GM19239 (cell line): ENCODE measurements at regions not wholly inside any gene's neighbourhood (a gene's known extent, or its start where the extent isn't known, plus 50 kb on each side); places are given as distances from the start of the nearest gene placed in this dataset.

Source experiments
- DNase-seq: peaks from one replicate; pipeline ENCODE4 v3.0.0; 2011; ENCODE audit warnings: low spot score; ENCODE audit not compliant: insufficient read length
- FAIRE-seq: peaks from 2 replicates; lab custom pipeline; 2011; peaks lifted over from hg19 to GRCh38; lab: Jason Lieb, UNC

GRCh38 chr2:57523304-57523703, 523.3 kb upstream of the VRK2 start:
- FAIRE-seq = no peak
- DNase-seq = no peak

GRCh38 chr2:57527685-57528084, 518.9 kb upstream of the VRK2 start:
- no peak for FAIRE-seq
- DNase-seq = no peak

- FAIRE-seq (no peak), DNase-seq (no peak)
These were observed 518.1 kb upstream of the VRK2 start for GRCh38 chr2:57528499-57528898.

- no peak for FAIRE-seq
These were observed 512.2 kb upstream of the VRK2 start for GRCh38 chr2:57534358-57534757.

GRCh38 chr2:57536535-57537231, 509.9 kb upstream of the VRK2 start:
- FAIRE-seq (no peak), DNase-seq (no peak)

More at GRCh38 chr2:57534358-57534757, 512.2 kb upstream of the VRK2 start:
- no peak for DNase-seq

- no peak for DNase-seq
- FAIRE-seq = no peak
These were observed 506.8 kb upstream of the VRK2 start for GRCh38 chr2:57539761-57540160.

- DNase-seq (no peak), FAIRE-seq (no peak)
These were observed 504.5 kb upstream of the VRK2 start for GRCh38 chr2:57542081-57542480.

- DNase-seq (no peak), FAIRE-seq (no peak)
These were observed 503.4 kb upstream of the VRK2 start for GRCh38 chr2:57543211-57543610.

- DNase-seq = no peak
- no peak for FAIRE-seq
These were observed 502.0 kb upstream of the VRK2 start for GRCh38 chr2:57544624-57545023.

- DNase-seq = no peak
- FAIRE-seq = no peak
These were observed 500.1 kb upstream of the VRK2 start for GRCh38 chr2:57546478-57546877.

GRCh38 chr2:57549642-57550102, 496.9 kb upstream of the VRK2 start:
- peak; percentile 0 for DNase-seq
- FAIRE-seq = no peak

- DNase-seq (no peak), FAIRE-seq (no peak)
These were observed 495.7 kb upstream of the VRK2 start for GRCh38 chr2:57550912-57551311.

GRCh38 chr2:57552885-57553284, 493.7 kb upstream of the VRK2 start:
- no peak for DNase-seq
- no peak for FAIRE-seq

- no peak for DNase-seq
These were observed 492.3 kb upstream of the VRK2 start for GRCh38 chr2:57554348-57554747.

GRCh38 chr2:57558312-57558711, 488.3 kb upstream of the VRK2 start:
- DNase-seq (no peak), FAIRE-seq (no peak)

More at GRCh38 chr2:57554348-57554747, 492.3 kb upstream of the VRK2 start:
- FAIRE-seq = no peak

GRCh38 chr2:57562495-57562894, 484.1 kb upstream of the VRK2 start:
- DNase-seq = no peak

GRCh38 chr2:57563015-57563414, 483.6 kb upstream of the VRK2 start:
- FAIRE-seq (no peak), DNase-seq (no peak)

More at GRCh38 chr2:57562495-57562894, 484.1 kb upstream of the VRK2 start:
- no peak for FAIRE-seq

GRCh38 chr2:57567245-57567644, 479.4 kb upstream of the VRK2 start:
- no peak for DNase-seq
- FAIRE-seq = no peak

GRCh38 chr2:57569396-57569795, 477.2 kb upstream of the VRK2 start:
- DNase-seq (no peak), FAIRE-seq (no peak)

GRCh38 chr2:57570961-57571360, 475.6 kb upstream of the VRK2 start:
- no peak for FAIRE-seq
- DNase-seq = no peak

GRCh38 chr2:57575700-57576268, 470.8 kb upstream of the VRK2 start:
- no peak for FAIRE-seq

GRCh38 chr2:57576983-57577382, 469.6 kb upstream of the VRK2 start:
- FAIRE-seq (no peak), DNase-seq (no peak)

More at GRCh38 chr2:57575700-57576268, 470.8 kb upstream of the VRK2 start:
- DNase-seq = no peak
